Mesendoderm (in vitro differentiated cells): ENCODE measurements at regions not wholly inside any gene's neighbourhood (a gene's known extent, or its start where the extent isn't known, plus 50 kb on each side); places are given as distances from the start of the nearest gene placed in this dataset.

Experiments
- DNase-seq: peaks from one replicate; pipeline ENCODE4 v3.0.0; 2013
- H2AK5ac ChIP-seq: 2 replicates; pipeline ENCODE4 v1.6.1; 2013; ENCODE audit warnings: low read length, inconsistent platforms
- H2BK120ac ChIP-seq: 2 replicates; pipeline ENCODE4 v1.6.1; 2013; ENCODE audit warnings: low read depth, mild to moderate bottlenecking, low read length, moderate library complexity, mixed read lengths
- H2BK15ac ChIP-seq: replicated peaks from 2 replicates; pipeline ENCODE4 v1.6.1; 2013; ENCODE audit warnings: low read depth, mild to moderate bottlenecking, moderate library complexity
- H2BK5ac ChIP-seq: 2 replicates; pipeline ENCODE4 v1.6.1; 2013; ENCODE audit warnings: low read length, inconsistent platforms
- H3K18ac ChIP-seq: 2 replicates; pipeline ENCODE4 v1.6.1; 2013; ENCODE audit warnings: mild to moderate bottlenecking, low read length, mixed read lengths
- H3K23ac ChIP-seq: one replicate; pipeline ENCODE4 v1.6.1; 2013; ENCODE audit warnings: low read length
- H3K27ac ChIP-seq: 2 replicates; pipeline ENCODE4 v1.5.1; 2013; ENCODE audit warnings: low read depth, mild to moderate bottlenecking, inconsistent platforms, low read length, moderate library complexity
- H3K27me3 ChIP-seq: 2 replicates; pipeline ENCODE4 v1.6.1; 2013; ENCODE audit warnings: low read length, control low read depth, mild to moderate bottlenecking, inconsistent platforms; ENCODE audit not compliant: insufficient read depth, poor library complexity
- H3K36me3 ChIP-seq: 2 replicates; pipeline ENCODE4 v1.6.1; 2013; ENCODE audit warnings: low read length, inconsistent platforms; ENCODE audit not compliant: control insufficient read depth, insufficient read depth
- H3K4ac ChIP-seq: one replicate; pipeline ENCODE4 v1.6.1; 2013; ENCODE audit warnings: low read depth, mild to moderate bottlenecking, low read length, moderate library complexity
- H3K4me1 ChIP-seq: 2 replicates; pipeline ENCODE4 v1.6.1; 2013; ENCODE audit warnings: low read depth, low read length, inconsistent platforms; ENCODE audit not compliant: control insufficient read depth
- H3K4me2 ChIP-seq: 2 replicates; pipeline ENCODE4 v1.6.1; 2013; ENCODE audit warnings: low read length
- H3K4me3 ChIP-seq: 2 replicates; pipeline ENCODE4 v1.5.1; 2013; ENCODE audit warnings: mild to moderate bottlenecking, low read length
- H3K56ac ChIP-seq: one replicate; pipeline ENCODE4 v1.6.1; 2013; ENCODE audit warnings: low read length
- H3K79me1 ChIP-seq: 2 replicates; pipeline ENCODE4 v1.6.1; 2013; ENCODE audit warnings: low read length, inconsistent platforms
- H3K79me2 ChIP-seq: 2 replicates; pipeline ENCODE4 v1.6.1; 2013; ENCODE audit warnings: mild to moderate bottlenecking, low read length; ENCODE audit not compliant: control insufficient read depth, insufficient read depth
- H3K9ac ChIP-seq: 2 replicates; pipeline ENCODE4 v1.6.1; 2013; ENCODE audit warnings: low read length, inconsistent platforms
- H4K5ac ChIP-seq: one replicate; pipeline ENCODE4 v1.6.1; 2013; ENCODE audit warnings: low read length
- H4K8ac ChIP-seq: one replicate; pipeline ENCODE4 v1.6.1; 2013; ENCODE audit warnings: low read depth, mild to moderate bottlenecking, control low read depth, low read length, moderate library complexity
- WGBS: extraction: QIAGEN DNeasy Blood & Tissue Kit; methylation state at CpG from one replicate; pipeline ENCODE4 v1.1.7; 2013; ENCODE audit warnings: low lambda C conversion rate, missing lambda C conversion rate; ENCODE audit not compliant: insufficient coverage; ENCODE audit errors: extremely low coverage; 5-methylcytosine and 5-hydroxymethylcytosine counted together

- H3K4me1 ChIP-seq, result peaks cover 5% of the 10 kb centered on the region
- no peak for DNase-seq
- no peak overlapping the region for H2BK15ac ChIP-seq
- no peaks in the 10 kb centered on the region for H3K36me3 ChIP-seq
- no peaks in the 10 kb centered on the region for H3K27me3 ChIP-seq
- H2BK120ac ChIP-seq, result no peak overlapping the region
- H3K56ac ChIP-seq, result no peak overlapping the region
- no peak overlapping the region for H2AK5ac ChIP-seq
- no peak overlapping the region for H3K27ac ChIP-seq
- no peaks in the 10 kb centered on the region for H3K79me1 ChIP-seq
- no peak overlapping the region for H4K5ac ChIP-seq
- no peak overlapping the region for H2BK5ac ChIP-seq
- WGBS, result no CpG with 5 or more reads among the region's 2 CpGs
- no peak overlapping the region for H3K9ac ChIP-seq
- peak overlapping the region; percentile 68 for H3K18ac ChIP-seq
- no peak overlapping the region for H3K4ac ChIP-seq
- H3K23ac ChIP-seq, result no peak overlapping the region
- no peaks in the 10 kb centered on the region for H3K79me2 ChIP-seq
- H4K8ac ChIP-seq, result no peak overlapping the region
- H3K4me3 ChIP-seq, result no peak overlapping the region
- no peak overlapping the region for H3K4me2 ChIP-seq
Observed at GRCh38 chr4:136900696-136901095, 631.6 kb downstream of the PCDH18 start.

- H2BK15ac ChIP-seq, result no peak overlapping the region
- H4K5ac ChIP-seq, result no peak overlapping the region
- no peak overlapping the region for H3K4me3 ChIP-seq
- H3K79me1 ChIP-seq, result no peaks in the 10 kb centered on the region
- no peak overlapping the region for H3K9ac ChIP-seq
- no peak overlapping the region for H3K4me2 ChIP-seq
- no CpG with 5 or more reads among the region's 1 CpG for WGBS
- no peak overlapping the region for H2BK120ac ChIP-seq
- no peaks in the 10 kb centered on the region for H3K27me3 ChIP-seq
- H3K4me1 ChIP-seq, result peaks cover 5% of the 10 kb centered on the region
- no peak overlapping the region for H3K27ac ChIP-seq
- H3K56ac ChIP-seq, result peak overlapping the region; percentile 69
- H2BK5ac ChIP-seq, result peak overlapping the region; percentile 90
- H3K23ac ChIP-seq, result no peak overlapping the region
- H3K4ac ChIP-seq, result no peak overlapping the region
- peak; percentile 42 for DNase-seq
- H4K8ac ChIP-seq, result no peak overlapping the region
- H3K79me2 ChIP-seq, result no peaks in the 10 kb centered on the region
- H3K36me3 ChIP-seq, result no peaks in the 10 kb centered on the region
- H3K18ac ChIP-seq, result no peak overlapping the region
- peak overlapping the region; percentile 84 for H2AK5ac ChIP-seq
Observed at GRCh38 chr4:136898590-136899248, 633.6 kb downstream of the PCDH18 start.

- Histone ChIP-seq H4K8ac (no peak overlapping the region), H3K18ac (no peak overlapping the region), H3K79me1 (no peaks in the 10 kb centered on the region), H3K27me3 (no peaks in the 10 kb centered on the region), H4K5ac (no peak overlapping the region), H3K4me1 (no peaks in the 10 kb centered on the region), H3K36me3 (no peaks in the 10 kb centered on the region), H3K56ac (no peak overlapping the region), H2AK5ac (no peak overlapping the region), H3K27ac (no peak overlapping the region), H3K4ac (no peak overlapping the region), H2BK120ac (no peak overlapping the region), H3K23ac (no peak overlapping the region), H3K79me2 (no peaks in the 10 kb centered on the region), H2BK15ac (no peak overlapping the region), H3K4me2 (no peak overlapping the region), H3K4me3 (no peak overlapping the region), H2BK5ac (no peak overlapping the region), H3K9ac (no peak overlapping the region)
- no CpG with 5 or more reads among the region's 1 CpG for WGBS
- DNase-seq, result no peak
Observed at GRCh38 chr4:136893573-136893972, 638.7 kb downstream of the PCDH18 start.

- Histone ChIP-seq H3K56ac (no peak overlapping the region), H3K36me3 (no peaks in the 10 kb centered on the region), H4K8ac (no peak overlapping the region), H2AK5ac (no peak overlapping the region), H3K18ac (no peak overlapping the region), H2BK5ac (no peak overlapping the region), H3K79me1 (no peaks in the 10 kb centered on the region), H3K23ac (no peak overlapping the region), H3K9ac (no peak overlapping the region), H3K27me3 (no peaks in the 10 kb centered on the region), H3K4me3 (no peak overlapping the region), H3K4me1 (no peaks in the 10 kb centered on the region), H3K4me2 (no peak overlapping the region), H2BK120ac (no peak overlapping the region), H3K79me2 (no peaks in the 10 kb centered on the region), H4K5ac (no peak overlapping the region), H2BK15ac (no peak overlapping the region), H3K4ac (no peak overlapping the region), H3K27ac (no peak overlapping the region)
- WGBS, result no CpG with 5 or more reads among the region's 2 CpGs
- no peak for DNase-seq
Observed at GRCh38 chr4:136881666-136882065, 650.6 kb downstream of the PCDH18 start.

- H2AK5ac ChIP-seq, result no peak overlapping the region
- H3K36me3 ChIP-seq, result no peaks in the 10 kb centered on the region
- no peak overlapping the region for H2BK15ac ChIP-seq
- no peaks in the 10 kb centered on the region for H3K79me1 ChIP-seq
- H3K9ac ChIP-seq, result no peak overlapping the region
- peaks cover 2% of the 10 kb centered on the region for H3K4me1 ChIP-seq
- no peak overlapping the region for H3K4me2 ChIP-seq
- no peak overlapping the region for H3K4me3 ChIP-seq
- no peak overlapping the region for H4K5ac ChIP-seq
- no peak overlapping the region for H3K27ac ChIP-seq
- H2BK120ac ChIP-seq, result no peak overlapping the region
- H3K4ac ChIP-seq, result no peak overlapping the region
- no peaks in the 10 kb centered on the region for H3K27me3 ChIP-seq
- H3K56ac ChIP-seq, result no peak overlapping the region
- H3K23ac ChIP-seq, result no peak overlapping the region
- no peak overlapping the region for H3K18ac ChIP-seq
- no peaks in the 10 kb centered on the region for H3K79me2 ChIP-seq
- no peak overlapping the region for H4K8ac ChIP-seq
- H2BK5ac ChIP-seq, result no peak overlapping the region
- peak; percentile 54 for DNase-seq
- WGBS, result no CpG with 5 or more reads among the region's 1 CpG
Observed at GRCh38 chr4:136873555-136873954, 658.7 kb downstream of the PCDH18 start.

- Histone ChIP-seq H2BK15ac (no peak overlapping the region), H3K27me3 (no peaks in the 10 kb centered on the region), H3K4me3 (no peak overlapping the region), H3K79me1 (no peaks in the 10 kb centered on the region), H3K23ac (no peak overlapping the region), H3K4me1 (no peaks in the 10 kb centered on the region), H3K79me2 (no peaks in the 10 kb centered on the region), H3K18ac (no peak overlapping the region), H4K5ac (no peak overlapping the region), H4K8ac (no peak overlapping the region), H3K56ac (peak overlapping the region; percentile 19), H2AK5ac (no peak overlapping the region), H3K9ac (no peak overlapping the region), H3K4me2 (no peak overlapping the region), H3K4ac (no peak overlapping the region), H3K36me3 (no peaks in the 10 kb centered on the region), H3K27ac (no peak overlapping the region), H2BK120ac (no peak overlapping the region), H2BK5ac (no peak overlapping the region)
- no CpG with 5 or more reads among the region's 10 CpGs for WGBS
- DNase-seq, result peak; percentile 23
Observed at GRCh38 chr4:136867465-136867864, 664.8 kb downstream of the PCDH18 start.
